NCI-H1694 (cell line): ENCODE measurements at regions not wholly inside any gene's neighbourhood (a gene's known extent, or its start where the extent isn't known, plus 50 kb on each side); places are given as distances from the start of the nearest gene placed in this dataset.

Experiments used
- DNase-seq: peaks from one replicate; lab custom pipeline; 2025; lab: John Stamatoyannopoulos, UW

DNA sequence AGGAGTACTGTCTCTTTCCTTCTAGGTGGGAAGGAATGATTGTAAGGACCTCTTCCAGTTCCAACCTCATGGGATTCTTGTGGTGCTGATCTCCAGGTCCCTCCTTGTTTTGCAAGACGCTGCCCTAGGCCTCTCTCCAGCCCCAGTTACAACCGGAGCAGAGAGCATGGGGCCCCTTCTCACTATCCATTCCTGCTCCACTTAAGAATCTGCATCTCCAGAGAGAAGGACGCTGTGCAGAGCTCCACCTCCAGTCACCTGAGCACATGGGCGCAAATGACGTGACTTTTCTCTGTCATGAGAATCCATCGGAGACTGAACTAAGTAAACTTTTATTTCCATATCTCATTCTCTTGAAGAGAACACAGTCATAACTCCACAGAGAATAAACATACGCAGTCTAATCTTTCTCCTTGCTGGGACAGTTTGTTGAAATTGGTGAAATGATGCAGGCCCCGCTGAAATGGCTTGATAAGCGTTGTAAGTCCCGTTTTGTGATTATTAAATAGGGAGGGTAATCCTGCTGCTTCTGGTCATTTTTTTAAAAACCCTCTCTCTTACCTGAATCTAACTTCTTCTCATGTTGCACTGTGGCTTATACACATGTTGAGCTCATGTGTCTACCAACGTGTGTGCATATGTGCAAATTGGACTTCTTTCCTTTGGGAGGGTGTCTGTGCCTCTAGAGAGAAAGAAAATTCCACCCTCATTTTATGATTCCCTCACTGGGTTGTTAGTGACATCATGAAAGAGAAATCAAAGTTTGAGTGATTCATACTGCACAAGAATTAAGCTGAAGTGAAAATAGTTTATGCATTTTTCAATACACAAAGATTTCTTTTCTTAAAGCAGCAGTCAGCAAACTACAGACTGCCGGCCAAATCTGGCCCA, 133.2 kb upstream of the TBX20 start:
- no peak for DNase-seq

DNA sequence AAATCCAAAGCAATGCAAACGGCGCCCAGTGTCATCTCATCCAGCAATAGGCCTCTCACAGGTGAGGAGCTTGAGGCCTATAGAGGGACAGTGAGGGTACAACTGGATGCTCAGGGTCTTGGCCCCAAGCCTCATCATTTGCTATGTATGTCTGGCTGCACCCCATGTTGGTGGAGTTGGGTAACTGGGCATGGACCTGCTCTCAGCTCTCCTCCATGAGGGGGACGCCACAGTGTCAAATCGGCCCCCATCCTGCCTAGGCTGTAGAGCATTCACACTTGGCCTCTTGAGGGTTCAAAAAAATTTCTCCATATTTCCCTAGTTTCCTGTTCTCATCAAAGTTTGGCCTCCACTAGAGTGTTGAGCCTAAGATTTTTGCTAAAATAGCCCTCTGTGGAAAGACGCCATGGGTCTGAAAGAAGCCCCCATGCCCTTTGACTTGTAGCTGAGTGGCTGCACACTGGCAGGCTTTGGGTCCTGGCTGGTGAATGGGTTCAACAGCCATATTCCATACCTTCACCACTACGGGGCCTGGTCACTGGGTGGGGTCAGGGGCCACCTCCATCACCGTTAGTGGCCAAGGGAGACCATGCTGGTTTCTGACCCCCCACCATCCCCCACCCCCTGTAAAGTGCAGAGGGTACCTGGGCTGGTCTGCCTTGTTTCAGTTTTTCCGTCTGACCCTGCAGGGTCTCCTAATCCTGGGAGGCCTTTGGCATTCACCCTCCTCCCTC, 132.3 kb upstream of the TBX20 start:
- no peak for DNase-seq

DNA sequence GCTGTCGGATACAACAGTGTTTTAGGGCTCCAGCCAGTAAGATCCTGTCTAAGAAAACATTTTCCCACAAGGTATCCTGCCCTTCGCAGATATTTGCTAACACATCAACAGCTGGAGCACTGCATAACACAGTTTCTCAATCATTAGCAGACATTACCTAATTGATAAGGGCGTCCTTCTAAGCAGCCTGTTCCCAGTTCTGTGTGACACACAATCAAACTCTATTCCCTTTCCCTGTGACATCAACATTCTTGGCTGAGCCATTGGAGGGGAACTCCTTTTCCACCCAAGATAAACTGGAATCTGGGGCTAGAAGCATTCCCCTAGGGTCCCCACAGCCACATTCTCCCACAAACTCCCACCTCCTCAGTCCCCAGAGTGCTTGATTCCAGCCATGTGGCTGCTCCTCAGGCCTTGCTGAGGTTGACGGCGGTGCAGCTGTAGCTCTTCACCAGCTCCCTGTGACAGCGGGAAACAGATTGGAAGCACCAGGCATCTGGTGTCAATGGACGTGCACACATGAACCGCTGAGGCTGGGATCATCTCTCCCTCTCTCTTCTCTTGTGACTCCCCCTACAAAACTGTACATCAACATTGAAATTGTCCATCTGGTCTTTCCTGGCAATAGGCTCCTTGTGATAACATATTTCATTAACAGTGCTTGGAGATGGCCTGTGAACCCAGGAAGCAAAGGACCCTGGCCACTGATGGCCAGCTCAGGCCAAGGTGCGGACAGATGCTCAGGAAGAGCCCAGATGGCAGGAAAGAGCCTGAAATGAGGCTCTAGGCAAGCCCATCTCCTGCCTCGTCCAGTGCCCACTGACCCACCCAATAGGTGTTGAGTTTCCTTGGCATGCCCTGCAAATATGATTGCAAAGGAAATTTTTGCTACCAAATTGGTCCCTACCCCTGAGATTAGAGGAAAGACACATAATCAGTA, 131.1 kb upstream of the TBX20 start:
- no peak for DNase-seq

DNA sequence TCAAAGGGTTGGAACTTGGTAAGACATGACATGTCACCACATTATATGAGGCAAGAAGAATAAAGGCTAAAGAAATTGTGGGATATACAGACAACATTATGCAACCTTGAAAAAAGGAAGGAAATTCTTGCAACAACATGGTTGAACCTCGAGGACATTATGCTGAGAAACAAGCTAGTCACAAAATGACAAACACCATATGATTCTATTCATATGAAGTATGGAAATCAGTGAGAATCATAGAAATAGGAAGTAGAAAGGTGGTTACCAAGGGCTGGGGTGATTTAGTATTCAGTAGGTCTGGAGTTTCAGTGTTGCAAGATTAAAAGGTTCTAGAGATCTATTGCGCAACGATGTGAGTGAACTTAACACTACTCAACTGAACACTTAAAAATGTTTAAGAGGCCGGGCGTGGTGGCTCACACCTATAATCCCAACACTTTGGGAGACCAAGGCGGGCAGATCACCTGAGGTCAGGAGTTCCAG, 126.9 kb upstream of the TBX20 start:
- DNase-seq, result no peak

DNA sequence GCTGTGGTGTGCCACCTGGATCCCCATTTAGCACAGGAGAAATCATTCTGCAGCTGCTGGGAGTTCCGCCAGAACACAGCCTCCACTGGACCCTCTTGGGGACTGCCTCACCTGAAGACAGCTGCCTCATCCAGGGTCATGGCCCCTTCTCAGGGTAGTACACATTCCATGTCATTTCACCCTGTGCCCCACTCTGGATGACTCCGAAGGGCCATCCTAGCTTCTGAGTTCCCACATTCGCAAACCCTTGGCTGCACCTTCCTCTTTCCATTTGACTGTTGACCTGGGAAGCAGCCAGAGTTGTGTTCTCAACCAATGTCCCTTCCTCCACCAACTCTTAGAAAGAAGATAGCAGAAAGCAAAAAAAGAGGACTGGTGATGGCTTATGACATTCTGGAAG, 125.6 kb upstream of the TBX20 start:
- no peak for DNase-seq

DNA sequence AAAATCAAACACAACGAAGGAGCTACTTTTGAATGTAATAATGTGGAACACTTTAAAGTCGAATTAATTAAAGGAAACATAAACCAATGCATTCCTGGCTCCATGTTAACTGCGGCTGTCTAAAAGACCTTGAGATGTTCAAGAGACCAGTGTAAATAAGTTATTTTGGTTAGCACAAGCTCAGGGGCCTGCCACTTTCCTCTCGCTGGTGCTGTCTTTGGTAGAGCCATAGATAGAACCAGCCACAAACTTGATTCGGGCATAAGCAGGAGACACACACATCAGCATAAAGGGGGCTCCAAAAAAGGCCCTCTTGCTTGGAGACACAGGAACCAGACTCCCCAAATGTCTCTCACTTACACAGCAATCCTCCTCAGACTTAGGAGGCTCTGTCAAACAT, 121.6 kb upstream of the TBX20 start:
- no peak for DNase-seq

DNA sequence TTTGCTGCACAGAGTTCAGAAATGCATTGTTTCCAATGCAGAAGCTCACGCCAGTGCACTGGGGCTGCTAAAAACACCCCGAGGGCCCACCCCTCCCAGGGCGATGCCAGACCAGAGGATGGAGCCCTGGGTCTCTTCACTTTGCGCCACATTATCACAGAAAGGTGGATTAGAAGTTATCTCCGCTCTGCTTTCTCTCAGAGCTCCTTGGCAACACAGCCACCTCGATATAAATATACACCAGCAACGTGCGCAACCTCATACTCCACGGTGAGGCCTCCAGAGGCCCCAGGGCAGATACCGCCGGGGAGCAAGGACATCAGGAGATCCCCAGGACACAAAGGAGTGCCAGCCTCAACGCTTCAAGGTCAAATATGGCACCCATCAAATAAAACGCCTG, 121.0 kb upstream of the TBX20 start:
- no peak for DNase-seq

DNA sequence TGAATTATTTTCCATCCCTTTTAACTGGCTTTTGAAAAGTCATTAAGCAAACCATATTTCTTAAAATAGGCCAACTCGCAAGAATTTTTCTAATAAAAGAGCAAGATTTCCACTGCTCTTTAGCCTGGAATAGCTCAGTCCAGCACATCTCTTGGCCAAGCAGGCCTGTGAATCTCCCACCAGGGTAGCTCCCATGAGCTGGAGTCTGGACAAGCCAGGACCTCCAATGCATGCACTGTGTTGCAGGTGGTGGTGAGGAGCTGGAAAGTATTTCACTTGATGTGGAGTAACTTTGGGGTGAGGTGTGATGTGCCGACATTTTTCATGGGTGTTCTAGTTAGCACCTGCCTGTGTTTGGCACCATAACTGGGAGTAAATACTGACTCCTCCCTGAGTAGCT, 117.3 kb upstream of the TBX20 start:
- DNase-seq, result no peak

DNA sequence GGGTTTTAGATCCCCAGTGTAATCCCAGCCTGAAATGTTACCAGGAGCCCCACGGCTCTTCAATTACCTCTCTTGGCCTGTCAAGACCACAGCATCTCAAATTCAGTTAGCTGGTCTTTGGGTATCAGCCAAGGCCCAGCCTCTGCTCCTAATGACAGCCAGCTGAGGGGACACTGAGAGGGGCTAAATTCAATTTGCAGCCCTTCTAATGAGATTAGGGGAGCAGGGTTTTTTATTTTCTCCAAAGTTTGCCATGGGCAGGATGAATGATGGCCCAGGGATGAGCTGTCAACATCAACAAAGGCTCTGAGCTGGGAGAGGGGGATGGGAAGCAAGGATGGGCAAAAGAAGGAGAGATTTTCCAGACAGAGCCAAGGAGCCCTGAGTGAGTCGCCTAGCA, 116.8 kb upstream of the TBX20 start:
- no peak for DNase-seq

DNA sequence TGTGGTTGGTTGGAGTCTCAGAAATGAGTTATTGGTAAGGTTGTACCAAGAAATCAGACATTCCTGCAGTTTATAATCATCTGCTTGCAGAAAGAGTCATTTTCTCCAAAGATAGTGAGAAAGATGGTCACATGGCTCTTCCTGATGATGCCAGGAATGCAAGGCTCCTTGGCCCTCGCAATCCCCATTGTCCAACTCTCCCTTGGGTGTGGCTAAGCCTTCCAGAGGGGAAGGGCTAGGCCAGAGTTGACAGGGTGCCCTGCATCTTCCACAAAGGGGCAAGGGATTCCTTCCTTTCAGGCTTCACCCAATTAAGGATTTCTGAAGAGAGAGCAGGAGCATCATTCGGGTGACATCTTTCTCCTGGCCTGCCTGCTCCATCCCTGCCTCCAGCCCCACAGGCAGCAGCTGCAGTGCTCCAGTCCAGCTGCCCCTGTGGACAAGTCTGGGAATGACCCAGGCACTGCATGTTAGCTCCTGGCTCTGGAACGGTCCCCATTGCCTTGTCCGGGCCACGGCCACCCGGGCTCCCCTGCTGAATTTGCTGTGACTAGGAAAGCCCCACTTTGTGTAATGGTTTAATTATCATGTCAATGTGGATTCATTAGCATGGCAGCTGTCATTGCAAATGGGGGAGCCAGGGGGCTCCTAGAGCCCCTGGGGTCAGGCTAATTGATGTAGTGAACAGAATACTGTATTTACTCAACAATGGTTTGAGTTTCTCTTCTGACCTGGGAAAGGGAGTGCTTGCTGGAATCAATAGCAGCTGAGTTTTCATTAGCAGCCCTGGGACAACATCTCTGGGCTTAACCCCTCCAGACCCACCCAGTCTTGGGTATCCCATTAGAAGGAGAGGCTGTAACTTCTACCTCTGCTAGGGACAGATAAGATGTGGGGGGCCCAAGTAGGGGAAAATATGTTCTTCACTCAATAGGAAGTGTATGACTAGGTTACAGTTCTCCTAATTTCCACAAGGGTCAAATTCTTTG, 112.6 kb upstream of the TBX20 start:
- no peak for DNase-seq

DNA sequence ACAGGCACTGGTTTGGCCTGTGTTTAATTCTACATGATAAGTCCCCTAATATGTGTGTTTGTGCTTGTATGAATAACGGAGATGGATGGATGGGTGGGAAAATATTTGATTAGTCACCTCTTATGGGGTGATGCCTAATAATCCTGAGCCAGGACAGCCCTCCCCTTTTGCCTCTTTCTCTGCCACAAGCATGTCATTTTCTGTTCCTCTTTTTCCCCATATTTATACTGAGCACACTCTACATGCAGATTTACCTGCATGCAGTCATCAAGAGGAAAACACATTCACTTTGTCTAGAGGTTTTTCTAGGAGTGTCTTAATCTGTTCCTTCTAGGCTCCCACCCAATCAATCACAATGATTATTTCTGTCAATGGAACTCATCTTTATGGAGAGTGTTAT, 111.6 kb upstream of the TBX20 start:
- DNase-seq, result no peak

DNA sequence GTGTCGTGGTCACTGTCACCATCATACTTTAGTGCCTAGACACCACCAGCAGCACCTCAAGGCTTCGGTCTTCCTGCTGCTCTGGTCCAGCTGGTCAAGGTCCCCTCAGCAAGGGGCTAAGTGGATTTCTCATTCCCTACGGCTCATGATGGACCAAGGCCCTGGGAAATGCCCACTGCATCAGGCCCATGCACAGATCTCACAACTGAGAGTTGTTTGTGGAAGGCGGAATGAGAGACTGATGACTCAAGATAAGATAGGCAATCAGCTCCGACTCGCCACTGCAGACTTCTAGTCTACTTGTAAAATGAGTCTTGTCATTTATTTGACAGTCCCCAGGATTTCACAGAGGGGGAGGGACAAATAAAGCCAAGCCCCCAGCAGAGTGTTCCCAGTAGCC, 108.4 kb upstream of the TBX20 start:
- DNase-seq, result no peak

DNA sequence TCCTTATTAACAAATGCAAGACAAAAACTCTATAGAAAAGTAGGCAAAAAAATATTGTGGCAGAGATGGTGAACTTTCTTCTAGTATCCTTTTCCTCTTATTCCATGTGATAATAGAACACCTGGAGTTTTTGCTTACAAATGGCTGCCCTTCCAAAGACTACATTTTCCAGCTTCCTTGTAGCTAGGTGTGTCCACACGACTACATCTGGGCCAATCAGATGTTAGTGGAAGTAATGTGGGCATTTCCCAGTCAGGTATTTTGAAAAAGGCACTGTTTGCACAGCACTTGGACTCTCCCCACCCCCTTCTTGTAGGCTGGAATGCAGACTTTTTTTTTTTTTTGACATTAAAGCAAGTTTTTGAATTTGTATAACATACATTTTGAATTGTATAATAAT, 105.5 kb upstream of the TBX20 start:
- no peak for DNase-seq

DNA sequence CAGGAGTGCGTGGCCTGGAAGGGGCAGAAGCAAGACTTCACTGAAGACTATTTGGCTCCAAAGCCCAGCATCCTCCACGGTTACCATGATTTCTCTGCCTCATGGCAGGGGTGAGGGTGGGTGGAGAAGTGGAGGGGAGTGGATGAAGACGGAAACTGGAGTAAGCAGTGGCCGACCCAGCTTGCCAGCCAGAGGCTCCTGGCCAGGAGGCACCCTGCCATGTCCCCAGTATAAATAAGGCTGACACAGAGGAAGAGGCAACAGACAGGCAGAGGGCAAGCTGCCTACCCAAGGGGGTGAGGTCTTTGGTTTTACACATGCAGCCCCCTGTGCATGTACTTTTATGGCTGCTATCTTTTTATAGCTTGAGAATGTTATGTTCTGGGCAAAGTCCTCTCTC, 102.6 kb upstream of the TBX20 start:
- DNase-seq, result no peak

DNA sequence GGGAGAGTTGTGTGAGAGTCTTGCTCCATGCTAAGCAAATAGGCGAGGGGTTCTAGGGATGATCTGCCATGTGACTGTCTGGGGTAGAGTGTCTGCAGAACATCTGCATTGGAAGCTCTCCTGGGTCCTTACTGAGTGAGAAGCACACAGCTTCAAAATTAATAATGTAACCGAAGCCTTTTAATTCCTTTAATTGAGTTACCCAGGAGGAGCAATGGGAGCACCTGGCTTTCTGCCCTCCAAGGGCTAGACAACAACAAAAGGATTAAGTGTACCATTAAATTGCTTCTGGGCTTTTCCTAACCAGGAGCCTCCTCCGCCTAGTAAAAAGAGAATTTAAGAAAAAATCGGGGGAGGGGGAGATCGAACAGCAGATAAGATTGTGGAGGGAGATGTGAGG, 102.0 kb upstream of the TBX20 start:
- DNase-seq, result no peak

DNA sequence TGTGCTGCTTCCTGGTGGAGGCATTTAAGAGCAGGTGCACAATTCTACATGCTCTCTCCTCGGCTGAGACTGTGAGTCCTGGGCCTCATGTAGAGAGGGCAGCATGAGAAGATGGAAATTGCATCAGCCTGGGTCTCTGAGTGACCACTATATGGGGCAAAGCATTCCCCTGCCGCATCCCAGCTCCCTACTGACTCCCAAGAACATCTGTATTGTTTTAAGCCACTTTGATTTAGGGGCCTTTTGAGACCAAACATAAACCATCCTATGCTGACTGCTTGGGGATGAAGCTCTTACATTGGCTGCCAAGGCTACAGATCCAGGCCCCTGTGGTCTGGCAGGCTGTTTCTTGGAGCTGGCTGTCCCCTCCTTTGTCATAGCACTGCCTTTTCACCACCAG, 101.3 kb upstream of the TBX20 start:
- DNase-seq, result no peak

DNA sequence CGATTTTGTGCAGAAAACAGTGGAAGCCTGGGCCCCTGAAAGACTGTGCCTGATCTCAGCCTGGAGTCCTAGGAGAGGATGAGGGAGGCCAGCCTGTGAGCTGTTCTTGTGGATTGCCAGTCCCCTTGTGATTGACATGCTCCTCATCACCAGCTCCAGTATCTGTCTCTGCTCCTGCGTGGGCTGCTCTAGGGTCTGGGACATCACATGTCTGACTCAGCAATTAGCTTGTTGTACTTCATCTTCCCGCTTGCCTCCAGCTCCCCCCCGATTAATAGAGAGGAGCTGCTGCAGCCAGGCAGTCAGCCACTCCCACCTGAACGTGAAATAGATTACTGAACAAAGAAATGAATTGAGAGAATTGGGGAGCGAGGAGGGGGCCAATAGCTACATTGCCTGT, 99.6 kb upstream of the TBX20 start:
- DNase-seq, result no peak

DNA sequence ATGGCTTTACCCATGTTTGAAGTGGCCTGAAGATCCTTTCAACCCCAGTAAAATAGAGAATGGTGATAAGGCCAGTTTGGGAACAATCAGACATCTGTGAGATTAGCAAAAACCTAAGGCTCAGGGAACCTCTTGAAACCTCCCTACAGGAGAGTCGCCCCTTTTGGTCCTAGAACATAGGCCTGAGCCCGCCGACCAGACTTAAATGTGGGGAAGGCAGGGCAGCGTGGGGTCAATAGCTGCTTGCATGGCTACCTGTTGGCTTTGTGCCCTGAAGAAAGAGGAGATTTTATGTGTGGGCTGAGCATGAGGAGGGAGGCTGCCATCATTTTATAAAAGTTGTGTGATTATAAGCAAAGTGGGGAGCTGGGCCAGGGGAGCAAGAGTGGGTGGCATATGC, 97.6 kb upstream of the TBX20 start:
- DNase-seq, result no peak

DNA sequence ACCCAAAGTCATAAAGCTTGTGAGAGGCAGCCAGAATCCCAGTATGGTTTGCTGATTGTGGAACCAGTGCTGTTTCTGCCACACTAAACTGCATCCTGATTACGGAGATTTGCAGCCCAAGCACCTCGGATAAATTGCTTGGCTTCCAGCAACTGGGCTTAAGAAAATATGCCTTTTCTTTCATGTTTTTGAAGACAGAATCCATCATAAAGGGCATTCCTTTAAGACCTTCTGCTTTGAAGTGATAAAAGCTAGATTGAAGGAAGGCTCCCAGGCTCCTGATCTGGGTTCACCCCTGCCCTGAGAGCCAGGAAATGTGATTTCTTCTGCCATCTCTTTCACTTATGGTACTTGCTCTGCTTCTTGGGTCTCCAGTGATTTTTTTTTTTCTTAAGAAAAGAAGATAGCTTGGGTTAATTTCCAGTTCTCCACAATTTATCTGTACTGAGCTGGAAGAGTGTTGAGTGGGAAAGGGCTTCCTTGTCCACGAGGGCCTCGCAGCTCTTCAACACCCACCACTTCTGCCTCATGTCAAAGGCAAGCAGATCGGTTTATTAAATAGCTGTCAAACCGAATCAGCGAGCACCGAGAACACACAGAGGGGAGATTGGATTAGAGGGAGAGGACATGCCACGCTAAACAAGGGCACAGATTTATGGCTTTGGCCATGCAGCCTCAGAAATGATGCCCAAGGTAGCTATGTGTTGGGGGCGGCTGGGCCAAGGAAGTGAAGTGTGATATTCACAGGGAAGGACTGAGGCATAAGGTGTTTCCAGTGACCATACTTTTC, 94.9 kb upstream of the TBX20 start:
- DNase-seq, result no peak

DNA sequence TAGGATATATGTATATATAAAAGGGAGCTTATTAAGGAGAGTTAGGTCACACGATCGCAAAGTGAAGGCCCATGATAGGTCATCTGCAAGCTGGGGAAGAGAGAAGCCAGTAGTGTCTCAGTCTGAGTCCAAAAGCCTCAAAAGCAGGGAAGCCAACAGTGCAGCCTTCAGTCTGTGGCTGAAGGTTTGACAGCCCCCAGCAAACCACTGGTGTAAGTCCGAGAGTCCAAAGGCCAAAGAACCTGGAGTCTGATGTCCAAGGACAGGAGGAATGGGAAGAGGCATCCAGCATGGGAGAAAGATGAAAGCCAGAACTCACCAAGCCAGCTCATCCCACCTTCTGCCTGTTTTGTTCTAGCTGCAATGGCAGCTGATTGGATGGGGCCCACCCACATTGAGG, 88.9 kb upstream of the TBX20 start:
- DNase-seq, result no peak
